Brain microvascular endothelial cell (primary cell): ENCODE measurements at regions not wholly inside any gene's neighbourhood (a gene's known extent, or its start where the extent isn't known, plus 50 kb on each side); places are given as distances from the start of the nearest gene placed in this dataset.

Source experiments
- DNase-seq: peaks from one replicate; pipeline ENCODE4 v3.0.0-alpha.2; 2020
- H3K27ac ChIP-seq: fragments of 250-450 bp; sonication (Bioruptor Pico); 2 replicates; pipeline ENCODE4 v1.5.1; 2020; ENCODE audit warnings: mild to moderate bottlenecking, moderate library complexity
- H3K27me3 ChIP-seq: fragments of 250-450 bp; sonication (Bioruptor Pico); replicated peaks from 2 replicates; pipeline ENCODE4 v1.5.1; 2020; ENCODE audit warnings: mild to moderate bottlenecking
- H3K36me3 ChIP-seq: fragments of 250-450 bp; sonication (Bioruptor Pico); replicated peaks from 2 replicates; pipeline ENCODE4 v1.5.1; 2020; ENCODE audit warnings: mild to moderate bottlenecking
- H3K4me3 ChIP-seq: 2 replicates; pipeline ENCODE4 v1.5.1; 2011; ENCODE audit warnings: low read depth, mild to moderate bottlenecking, control low read depth, low read length, moderate library complexity
- CTCF ChIP-seq: IDR thresholded peaks from 2 replicates; pipeline ENCODE4 v1.5.1; 2011; ENCODE audit warnings: low read depth, mild to moderate bottlenecking, moderate library complexity, low read length, control low read depth, inconsistent platforms; ENCODE audit errors: missing control alignments
- in situ Hi-C: cut with HindIII; loops from 2 replicates; pipeline ENCODE4 v1.10.0; 2017; ENCODE audit warnings: low sequenced_read_pairs, low pct_ligation_motif_present

GRCh38 chr6:146904596-146904995, 299.6 kb upstream of the STXBP5 start:
- H3K36me3 ChIP-seq = no peaks in the 10 kb centered on the region
- no peak for TF ChIP-seq CTCF
- DNase-seq = no peak
- H3K27ac ChIP-seq = no peak overlapping the region
- in situ Hi-C loops = no loop called here
- no peaks in the 10 kb centered on the region for H3K27me3 ChIP-seq
- no peak overlapping the region for H3K4me3 ChIP-seq

- H3K36me3 ChIP-seq = no peaks in the 10 kb centered on the region
- in situ Hi-C loops = no loop called here
- H3K27ac ChIP-seq = no peak overlapping the region
- H3K4me3 ChIP-seq = no peak overlapping the region
- peak; percentile 20 for DNase-seq
- no peak for TF ChIP-seq CTCF
- no peaks in the 10 kb centered on the region for H3K27me3 ChIP-seq
These were observed 299.0 kb upstream of the STXBP5 start for GRCh38 chr6:146905181-146905704.

- H3K27me3 ChIP-seq = no peaks in the 10 kb centered on the region
- no peak overlapping the region for H3K4me3 ChIP-seq
- H3K36me3 ChIP-seq = no peaks in the 10 kb centered on the region
- in situ Hi-C loops = no loop called here
- no peak for DNase-seq
- no peak overlapping the region for H3K27ac ChIP-seq
- TF ChIP-seq CTCF = no peak
These were observed 295.4 kb upstream of the STXBP5 start for GRCh38 chr6:146908786-146909185.

GRCh38 chr6:146909376-146909775, 294.8 kb upstream of the STXBP5 start:
- no peak overlapping the region for H3K4me3 ChIP-seq
- H3K36me3 ChIP-seq = no peaks in the 10 kb centered on the region
- no peak overlapping the region for H3K27ac ChIP-seq
- no peak for DNase-seq
- TF ChIP-seq CTCF = no peak
- no peaks in the 10 kb centered on the region for H3K27me3 ChIP-seq
- in situ Hi-C loops = no loop called here

GRCh38 chr6:146909886-146910285, 294.3 kb upstream of the STXBP5 start:
- no peaks in the 10 kb centered on the region for H3K27me3 ChIP-seq
- in situ Hi-C loops = no loop called here
- no peak for DNase-seq
- TF ChIP-seq CTCF = no peak
- no peak overlapping the region for H3K27ac ChIP-seq
- H3K4me3 ChIP-seq = no peak overlapping the region
- H3K36me3 ChIP-seq = no peaks in the 10 kb centered on the region

- H3K27ac ChIP-seq = no peak overlapping the region
- H3K4me3 ChIP-seq = no peak overlapping the region
- TF ChIP-seq CTCF = no peak
- no peak for DNase-seq
- H3K36me3 ChIP-seq = no peaks in the 10 kb centered on the region
- H3K27me3 ChIP-seq = no peaks in the 10 kb centered on the region
- in situ Hi-C loops = no loop called here
These were observed 293.6 kb upstream of the STXBP5 start for GRCh38 chr6:146910611-146911010.
